ENCODE measurements at regions not wholly inside any gene's neighbourhood (a gene's known extent, or its start where the extent isn't known, plus 50 kb on each side); places are given as distances from the start of the nearest gene placed in this dataset.

GRCh38 chr4:123020285-123020684 is 97.9 kb upstream of the NUDT6 start:
- intact Hi-C loops (cut with micrococcal nuclease; ENCODE audit: unreplicated experiment), result no loop called here
- ChIA-PET POLR2A (no interaction called here), CTCF (interaction anchor here (0.7 kb wide), 1 partner anchor 126 kb away, joined by 4 read pairs; no protein-coding TSS in a partner anchor)
- TF ChIP-seq REST (IDR thresholded peaks at IDR 0.05; ENCODE audit: low read depth, low read length) (no peak), ZNF384 (IDR thresholded peaks at IDR 0.05; ENCODE audit: borderline replicate concordance, low read depth, low read length) (no peak), NR2C2 (IDR thresholded peaks at IDR 0.05; ENCODE audit: borderline replicate concordance, control insufficient read depth, insufficient read length, low read depth) (no peak), ZZZ3 (IDR thresholded peaks at IDR 0.05; ENCODE audit: control insufficient read depth, insufficient read length, low read depth) (no peak), SREBF2 (IDR thresholded peaks at IDR 0.05; ENCODE audit: low read length) (no peak), FOS (IDR thresholded peaks at IDR 0.05; ENCODE audit: borderline replicate concordance, extremely low read depth, insufficient read length) (no peak), SPI1 (IDR thresholded peaks at IDR 0.05; ENCODE audit: borderline replicate concordance, insufficient read depth, low read depth, low read length) (no peak), EZH2 (IDR thresholded peaks at IDR 0.05; ENCODE audit: borderline replicate concordance, control insufficient read depth, low read depth, low read length) (no peak), STAT3 (IDR thresholded peaks at IDR 0.05; ENCODE audit: low read depth, low read length) (no peak), TCF12 (IDR thresholded peaks at IDR 0.05; ENCODE audit: low read depth, low read length) (no peak), ZNF622 (IDR thresholded peaks at IDR 0.05) (no peak), BHLHE40 (IDR thresholded peaks at IDR 0.05; ENCODE audit: borderline replicate concordance in 1 of 2, low read depth in 2 of 2, low read length in 1 of 2) (no peak), MXI1 (IDR thresholded peaks at IDR 0.05; ENCODE audit: low read depth, low read length) (no peak), RELA (IDR thresholded peaks at IDR 0.05; ENCODE audit: borderline replicate concordance, partially characterized antibody) (no peak), RAD51 (IDR thresholded peaks at IDR 0.05) (no peak), ZBTB33 (IDR thresholded peaks at IDR 0.05) (no peak)
- TF ChIP-seq, protein P1, sequence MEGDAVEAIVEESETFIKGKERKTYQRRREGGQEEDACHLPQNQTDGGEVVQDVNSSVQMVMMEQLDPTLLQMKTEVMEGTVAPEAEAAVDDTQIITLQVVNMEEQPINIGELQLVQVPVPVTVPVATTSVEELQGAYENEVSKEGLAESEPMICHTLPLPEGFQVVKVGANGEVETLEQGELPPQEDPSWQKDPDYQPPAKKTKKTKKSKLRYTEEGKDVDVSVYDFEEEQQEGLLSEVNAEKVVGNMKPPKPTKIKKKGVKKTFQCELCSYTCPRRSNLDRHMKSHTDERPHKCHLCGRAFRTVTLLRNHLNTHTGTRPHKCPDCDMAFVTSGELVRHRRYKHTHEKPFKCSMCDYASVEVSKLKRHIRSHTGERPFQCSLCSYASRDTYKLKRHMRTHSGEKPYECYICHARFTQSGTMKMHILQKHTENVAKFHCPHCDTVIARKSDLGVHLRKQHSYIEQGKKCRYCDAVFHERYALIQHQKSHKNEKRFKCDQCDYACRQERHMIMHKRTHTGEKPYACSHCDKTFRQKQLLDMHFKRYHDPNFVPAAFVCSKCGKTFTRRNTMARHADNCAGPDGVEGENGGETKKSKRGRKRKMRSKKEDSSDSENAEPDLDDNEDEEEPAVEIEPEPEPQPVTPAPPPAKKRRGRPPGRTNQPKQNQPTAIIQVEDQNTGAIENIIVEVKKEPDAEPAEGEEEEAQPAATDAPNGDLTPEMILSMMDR (IDR thresholded peaks at IDR 0.05 in 2 of 3, conservative IDR thresholded peaks at IDR 0.05 in 1 of 3; ENCODE audit: control insufficient read depth in 2 of 3, extremely low read depth in 1 of 3, insufficient read depth in 1 of 3, low read depth in 3 of 3, low read length in 3 of 3), result no peak
- TF ChIP-seq, protein P2, sequence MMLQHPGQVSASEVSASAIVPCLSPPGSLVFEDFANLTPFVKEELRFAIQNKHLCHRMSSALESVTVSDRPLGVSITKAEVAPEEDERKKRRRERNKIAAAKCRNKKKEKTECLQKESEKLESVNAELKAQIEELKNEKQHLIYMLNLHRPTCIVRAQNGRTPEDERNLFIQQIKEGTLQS (IDR thresholded peaks at IDR 0.05; ENCODE audit: borderline replicate concordance, extremely low read depth, low read depth, low read length), result no peak

More at GRCh38 chr4:123020285-123020684, 97.9 kb upstream of the NUDT6 start:
- H3K27ac ChIP-seq (ENCODE audit: control insufficient read depth, insufficient read depth), result no peak overlapping the region
- no peak for DNase-seq (ENCODE audit: low read depth, low spot score)
- no peak overlapping the region for H3K4me3 ChIP-seq
- H3K9ac ChIP-seq (ENCODE audit: control insufficient read depth, insufficient read depth, low read length), result no peak overlapping the region
- in situ Hi-C loops (cut with MboI), result no loop called here
- no TSS peak for BruUV-seq (replicated peaks)
- no peak for ATAC-seq
- SMC1A ChIA-PET (ENCODE audit: uncharacterized antibody, unreplicated experiment), result no interaction called here
- H3K27me3 ChIP-seq (replicated peaks in 1 of 2; ENCODE audit: control insufficient read depth in 2 of 2, insufficient read depth in 2 of 2, low read length in 1 of 2), result no peaks in the 10 kb centered on the region
- H3K4me2 ChIP-seq (ENCODE audit: control insufficient read depth, insufficient read depth), result no peak overlapping the region
- no peaks in the 10 kb centered on the region for H3K36me3 ChIP-seq (ENCODE audit: control insufficient read depth in 2 of 2, insufficient read depth in 2 of 2, low read length in 1 of 2)
- no peaks in the 10 kb centered on the region for H3K4me1 ChIP-seq (ENCODE audit: control insufficient read depth, insufficient read depth, low read length)
- no peak for FAIRE-seq
- RAD21 ChIA-PET (ENCODE audit: unreplicated experiment), result no interaction called here
- no peaks in the 10 kb centered on the region for H3K9me3 ChIP-seq (replicated peaks; ENCODE audit: control insufficient read depth, insufficient read depth, low read length)
- no peaks in the 10 kb centered on the region for H3K79me2 ChIP-seq (ENCODE audit: control insufficient read depth, insufficient read depth, low read length)
- no peaks in the 10 kb centered on the region for H4K20me1 ChIP-seq (ENCODE audit: control insufficient read depth, insufficient read depth)
- no peak overlapping the region for H2AFZ ChIP-seq (ENCODE audit: control insufficient read depth, low read depth, low read length)
- WGBS (ENCODE audit: insufficient coverage, insufficient replicate concordance, low lambda C conversion rate, missing lambda C conversion rate), result 97% methylated on average over 7 of the region's 11 CpGs
